Uterus (tissue), 3 donors: ENCODE measurements at regions not wholly inside any gene's neighbourhood (a gene's known extent, or its start where the extent isn't known, plus 50 kb on each side); places are given as distances from the start of the nearest gene placed in this dataset.

Experiments used
- DNase-seq, 2 donors: peaks; one replicate each; pipeline ENCODE4 v3.0.0-alpha.2; 2019 to 2020
- H3K27ac ChIP-seq, 2 donors: fragments of 200-600 bp; sonication (generic); 1 replicate in 1 of 2; 2 replicates in 1 of 2; pipeline ENCODE4 v1.5.1; 2016 to 2018
- H3K27me3 ChIP-seq, 2 donors: fragments of 200-600 bp; sonication (generic); one replicate each; pipeline ENCODE4 v1.5.1; 2018 to 2019; ENCODE audit warnings: control low read depth in 1 of 2
- H3K36me3 ChIP-seq, 2 donors: fragments of 200-600 bp; sonication (generic); one replicate each; pipeline ENCODE4 v1.5.1; 2019; ENCODE audit warnings: control low read depth in 1 of 2
- H3K4me1 ChIP-seq, 2 donors: fragments of 200-600 bp; sonication (generic); one replicate each; pipeline ENCODE4 v1.5.1; 2018 to 2019; ENCODE audit warnings: control low read depth in 1 of 2
- H3K4me3 ChIP-seq, 2 donors: fragments of 200-600 bp; sonication (generic); 1 replicate in 1 of 2; 2 replicates in 1 of 2; pipeline ENCODE4 v1.5.1; 2018 to 2019; ENCODE audit warnings: mild to moderate bottlenecking in 1 of 2
- H3K9me3 ChIP-seq, 2 donors: fragments of 200-600 bp; sonication (generic); one replicate each; pipeline ENCODE4 v1.5.1; 2019; ENCODE audit warnings: control low read depth in 1 of 2
- POLR2A ChIP-seq, 2 donors: fragments of 450-650 bp; IDR thresholded peaks; one replicate each; pipeline ENCODE4 v1.6.1; 2016; ENCODE audit warnings: antibody characterized with exemption in 2 of 2, mild to moderate bottlenecking in 1 of 2, moderate library complexity in 1 of 2
- intact Hi-C: fragments of 100-400 bp; cut with DNase I; formaldehyde crosslinking; loops from one replicate; pipeline ENCODE4 v1.15.1; 2023; ENCODE audit warnings: low total_unique reads
- TF ChIP-seq, protein P1 (sequence below), 4 experiments: fragments of 200-600 bp in 2 of 4; fragments of 450-650 bp in 2 of 4; sonication (generic) in 2 of 4; IDR thresholded peaks; one replicate each; pipeline ENCODE4 v1.5.1; 2016 to 2019; ENCODE audit warnings: antibody characterized with exemption in 4 of 4, mild to moderate bottlenecking in 2 of 4, moderate library complexity in 1 of 4
- donor health status: DM: yes; HTN: yes; CAD: no.

DNA sequence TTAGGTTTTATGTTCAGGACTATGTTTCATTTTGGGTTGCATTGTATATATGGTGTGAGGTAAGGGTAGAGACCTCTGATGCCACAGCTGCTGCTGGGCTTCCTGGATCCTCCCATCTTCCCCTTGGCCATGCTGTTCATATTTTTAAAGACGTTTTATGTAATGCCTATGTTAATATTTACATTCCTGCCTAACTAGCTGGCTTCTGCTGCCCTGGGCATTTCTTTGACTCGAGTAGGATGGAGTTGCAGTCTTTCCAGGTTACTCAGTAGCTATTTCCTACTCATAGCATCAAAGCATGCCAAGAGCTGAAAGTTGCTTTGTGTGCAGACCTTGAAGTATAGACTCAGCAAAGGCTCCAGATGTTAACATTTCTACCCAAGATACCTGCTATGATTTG is 220.5 kb upstream of the CADM1 start:
- intact Hi-C loops: no loop called here

DNA sequence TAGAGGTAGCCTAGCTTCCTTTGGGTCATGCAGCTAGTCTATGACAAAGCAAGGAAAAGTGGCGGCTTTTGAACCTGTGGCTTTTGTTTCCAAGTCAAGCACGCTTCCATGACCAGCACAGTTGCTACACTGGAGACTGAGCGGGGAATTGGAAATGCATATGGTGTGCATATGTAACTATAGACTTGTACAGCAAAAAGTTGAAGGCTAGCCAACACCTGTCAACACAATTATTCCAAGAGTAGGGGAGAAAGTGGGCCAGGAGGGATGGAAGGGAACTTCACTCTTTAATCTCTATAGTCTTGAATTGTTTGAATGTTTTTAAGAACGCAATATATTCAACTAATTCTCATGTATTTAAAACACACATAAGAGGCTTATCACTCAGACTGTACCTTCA is 218.5 kb upstream of the CADM1 start:
- no peaks in the 10 kb centered on the region for H3K27me3 ChIP-seq
- H3K9me3 ChIP-seq: no peaks in the 10 kb centered on the region
- H3K27ac ChIP-seq: no peak overlapping the region
- intact Hi-C loops: no loop called here
- H3K4me1 ChIP-seq: no peaks in the 10 kb centered on the region
- H3K36me3 ChIP-seq: no peaks in the 10 kb centered on the region
- no peak for DNase-seq
- H3K4me3 ChIP-seq: no peak overlapping the region
- no peak for TF ChIP-seq POLR2A (IDR thresholded peaks at IDR 0.05)
- TF ChIP-seq, protein P1, sequence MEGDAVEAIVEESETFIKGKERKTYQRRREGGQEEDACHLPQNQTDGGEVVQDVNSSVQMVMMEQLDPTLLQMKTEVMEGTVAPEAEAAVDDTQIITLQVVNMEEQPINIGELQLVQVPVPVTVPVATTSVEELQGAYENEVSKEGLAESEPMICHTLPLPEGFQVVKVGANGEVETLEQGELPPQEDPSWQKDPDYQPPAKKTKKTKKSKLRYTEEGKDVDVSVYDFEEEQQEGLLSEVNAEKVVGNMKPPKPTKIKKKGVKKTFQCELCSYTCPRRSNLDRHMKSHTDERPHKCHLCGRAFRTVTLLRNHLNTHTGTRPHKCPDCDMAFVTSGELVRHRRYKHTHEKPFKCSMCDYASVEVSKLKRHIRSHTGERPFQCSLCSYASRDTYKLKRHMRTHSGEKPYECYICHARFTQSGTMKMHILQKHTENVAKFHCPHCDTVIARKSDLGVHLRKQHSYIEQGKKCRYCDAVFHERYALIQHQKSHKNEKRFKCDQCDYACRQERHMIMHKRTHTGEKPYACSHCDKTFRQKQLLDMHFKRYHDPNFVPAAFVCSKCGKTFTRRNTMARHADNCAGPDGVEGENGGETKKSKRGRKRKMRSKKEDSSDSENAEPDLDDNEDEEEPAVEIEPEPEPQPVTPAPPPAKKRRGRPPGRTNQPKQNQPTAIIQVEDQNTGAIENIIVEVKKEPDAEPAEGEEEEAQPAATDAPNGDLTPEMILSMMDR (IDR thresholded peaks at IDR 0.05): no peak

More for the DNA sequence above, 220.5 kb upstream of the CADM1 start:
- TF ChIP-seq POLR2A (IDR thresholded peaks at IDR 0.05): no peak
- TF ChIP-seq, protein P1 (IDR thresholded peaks at IDR 0.05): no peak
- Histone ChIP-seq H3K36me3 (no peaks in the 10 kb centered on the region), H3K27ac (no peak overlapping the region), H3K4me1 (no peaks in the 10 kb centered on the region), H3K9me3 (no peaks in the 10 kb centered on the region), H3K27me3 (no peaks in the 10 kb centered on the region), H3K4me3 (no peak overlapping the region)
- DNase-seq: no peak

DNA sequence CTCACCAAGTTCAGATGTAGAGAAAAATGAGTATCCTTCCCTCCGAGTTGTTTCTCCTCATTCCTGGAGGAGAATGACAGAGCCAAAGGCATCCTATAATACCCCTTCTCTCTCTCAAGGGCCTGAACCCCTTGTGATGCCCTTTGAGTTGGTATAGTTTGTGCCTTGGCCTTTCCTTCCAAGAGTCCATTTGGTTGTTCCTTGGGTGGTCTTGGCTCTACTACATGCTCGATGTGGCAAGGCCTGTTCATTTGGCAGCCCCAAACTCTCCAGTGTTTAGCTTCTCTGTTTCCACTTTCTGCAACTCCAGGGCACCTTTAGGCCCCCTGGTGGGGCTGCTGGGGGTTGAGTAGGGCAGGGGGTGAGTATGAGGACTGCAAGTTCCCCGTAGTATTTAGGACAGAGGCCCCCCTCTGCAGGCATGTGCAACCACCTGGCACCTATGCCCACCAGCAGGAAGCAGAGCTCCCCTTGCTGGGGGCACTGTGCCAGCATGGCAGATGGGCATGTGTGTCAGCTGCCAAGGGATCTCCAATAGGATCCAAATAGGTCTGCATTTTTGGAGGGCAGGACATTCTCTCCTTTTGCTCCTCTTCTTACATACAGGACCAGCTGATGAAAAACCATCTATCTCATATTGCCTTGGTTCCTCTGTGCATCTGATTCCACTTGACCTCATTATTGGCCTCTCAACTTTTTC is 217.2 kb upstream of the CADM1 start:
- intact Hi-C loops: no loop called here
- Histone ChIP-seq H3K4me1 (no peaks in the 10 kb centered on the region), H3K36me3 (no peaks in the 10 kb centered on the region), H3K9me3 (no peaks in the 10 kb centered on the region), H3K27me3 (no peaks in the 10 kb centered on the region), H3K27ac (no peak overlapping the region), H3K4me3 (no peak overlapping the region)
- DNase-seq: no peak
- TF ChIP-seq POLR2A (IDR thresholded peaks at IDR 0.05): no peak
- TF ChIP-seq, protein P1 (IDR thresholded peaks at IDR 0.05): no peak

DNA sequence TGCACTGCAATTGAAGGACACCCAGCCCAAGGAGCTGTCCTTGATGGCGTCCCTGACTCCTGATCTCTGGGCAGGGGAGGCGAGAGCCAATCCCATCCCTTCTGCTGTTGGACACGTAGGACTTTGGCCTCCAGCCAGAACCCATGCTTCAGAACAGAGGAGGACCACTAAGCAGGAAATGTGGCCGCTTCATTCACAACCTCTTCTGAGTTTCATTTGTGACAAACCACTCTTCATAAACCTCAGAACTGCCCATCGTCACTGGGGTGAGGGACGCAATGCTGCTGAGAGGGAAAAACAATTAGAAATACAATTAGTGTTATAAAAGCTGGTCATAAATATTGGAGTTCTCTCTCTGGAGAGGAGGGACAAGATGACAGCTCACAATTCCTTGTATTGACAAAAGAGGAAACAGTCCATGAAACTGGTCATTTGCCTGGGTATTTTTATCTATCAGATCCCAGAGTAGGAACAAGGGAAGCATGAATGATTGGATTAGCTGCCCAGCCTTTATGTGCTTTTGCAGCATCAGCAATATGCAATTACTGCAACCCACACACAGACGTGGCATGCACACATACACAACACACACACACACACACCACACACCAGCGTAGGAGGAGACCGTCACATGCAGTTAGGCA is 216.5 kb upstream of the CADM1 start:
- TF ChIP-seq, protein P1 (IDR thresholded peaks at IDR 0.05): no peak
- no peak for TF ChIP-seq POLR2A (IDR thresholded peaks at IDR 0.05)
- Histone ChIP-seq H3K9me3 (no peaks in the 10 kb centered on the region), H3K36me3 (no peaks in the 10 kb centered on the region), H3K27ac (no peak overlapping the region), H3K27me3 (no peaks in the 10 kb centered on the region), H3K4me3 (no peak overlapping the region), H3K4me1 (no peaks in the 10 kb centered on the region)
- DNase-seq: no peak
- intact Hi-C loops: no loop called here

DNA sequence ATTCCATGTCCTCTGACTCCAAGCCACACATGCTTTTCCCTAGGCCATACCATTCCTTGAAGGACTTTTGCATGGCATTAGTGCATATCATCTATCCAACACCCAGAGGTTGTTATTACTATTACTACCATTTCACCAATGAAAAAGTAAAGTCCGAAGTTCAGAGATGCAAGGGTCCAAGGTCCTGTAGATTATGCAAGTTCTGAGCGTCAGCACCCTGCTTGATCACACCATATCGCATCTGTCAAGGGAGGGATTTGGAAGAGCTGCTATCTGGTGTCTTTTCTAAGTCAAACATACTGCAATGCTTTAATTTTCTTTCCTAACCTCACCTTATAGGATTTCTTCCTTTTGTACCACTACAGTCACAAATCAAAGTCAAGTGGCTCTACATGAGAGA is 214.7 kb upstream of the CADM1 start:
- no peaks in the 10 kb centered on the region for H3K9me3 ChIP-seq
- no peaks in the 10 kb centered on the region for H3K36me3 ChIP-seq
- H3K4me1 ChIP-seq: no peaks in the 10 kb centered on the region
- no peak overlapping the region for H3K4me3 ChIP-seq
- H3K27me3 ChIP-seq: no peaks in the 10 kb centered on the region
- DNase-seq: no peak
- H3K27ac ChIP-seq: no peak overlapping the region
- no peak for TF ChIP-seq POLR2A (IDR thresholded peaks at IDR 0.05)
- TF ChIP-seq, protein P1 (IDR thresholded peaks at IDR 0.05): no peak
- intact Hi-C loops: no loop called here
